HG03442 (cell line): ENCODE measurements at regions not wholly inside any gene's neighbourhood (a gene's known extent, or its start where the extent isn't known, plus 50 kb on each side); places are given as distances from the start of the nearest gene placed in this dataset.
"Not testable (repeated sequence)": the region's sequence is repeated elsewhere in the genome, so short reads cannot be mapped to it uniquely, and the experiment has no call there.

Experiments used
- ATAC-seq: cut with Tn5 transposase; IDR thresholded peaks from one replicate; pipeline ENCODE4 v1.9.1; 2021; ENCODE audit warnings: mild to moderate bottlenecking, moderate library complexity; ENCODE audit not compliant: unreplicated experiment

DNA sequence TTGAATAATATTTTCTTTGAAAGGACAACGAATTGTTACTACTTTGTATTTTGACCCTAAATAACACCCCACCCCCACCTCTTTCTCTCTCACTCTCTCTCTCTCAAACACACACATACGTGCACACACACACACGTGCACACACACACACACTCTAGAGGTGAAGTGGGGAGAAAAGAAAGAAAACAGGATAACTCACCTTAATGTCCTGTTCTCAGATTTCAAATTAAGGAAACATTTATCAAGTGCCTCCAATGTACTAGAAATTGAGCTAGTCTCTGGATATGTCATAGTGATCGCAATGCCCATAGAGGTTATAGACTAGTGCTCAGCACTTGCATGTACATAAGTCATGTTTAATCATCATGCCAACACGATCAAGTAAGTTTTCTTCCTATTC, 1483.6 kb upstream of the SEL1L start:
- ATAC-seq = no peak

DNA sequence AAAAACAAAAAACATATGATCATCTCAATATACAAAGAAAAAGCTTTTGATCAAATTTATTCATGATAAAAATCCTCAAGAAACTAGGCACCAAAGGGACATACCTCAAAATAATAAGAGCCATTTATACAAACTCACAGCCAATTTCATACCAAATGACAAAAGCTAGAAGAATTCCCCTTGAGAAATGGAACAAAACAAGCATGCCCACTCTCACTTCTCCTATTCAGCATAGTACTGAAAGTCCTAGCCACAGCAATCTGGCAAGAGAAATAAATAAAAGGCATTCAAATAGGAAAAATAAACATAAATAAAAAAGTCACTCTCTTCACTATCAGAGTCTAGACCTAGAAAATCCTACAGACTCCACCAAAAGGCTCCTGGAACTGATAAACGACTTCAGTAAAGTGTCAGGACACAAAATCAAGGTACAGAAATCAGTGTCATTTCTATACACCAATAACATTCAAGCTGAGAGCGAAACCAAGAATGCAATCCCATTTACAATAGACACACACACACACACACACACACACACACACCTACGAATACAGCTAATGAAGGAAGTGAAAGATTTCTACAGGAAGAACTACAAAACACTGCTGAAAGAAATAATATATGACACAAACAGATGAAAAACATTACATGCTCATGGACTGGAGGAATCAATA, 1486.2 kb upstream of the SEL1L start:
- ATAC-seq = no peak

DNA sequence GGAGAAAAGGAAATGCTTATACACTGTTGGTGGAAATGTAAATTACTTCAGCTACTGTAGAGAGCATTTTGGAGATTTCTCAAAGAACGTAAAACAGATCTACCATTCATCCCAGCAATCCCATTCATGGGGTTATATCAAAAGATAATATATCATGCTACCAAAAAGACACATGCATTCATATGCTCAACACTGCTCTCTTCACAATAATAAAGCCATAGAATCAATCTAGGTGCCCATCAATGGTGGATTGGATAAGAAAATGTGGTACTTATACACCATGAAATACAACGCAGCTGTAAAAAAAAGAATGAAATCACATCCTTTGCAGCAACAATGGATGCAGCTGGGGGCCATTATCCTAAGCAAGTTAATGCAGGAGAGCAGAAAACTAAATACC, 1487.7 kb upstream of the SEL1L start:
- no peak for ATAC-seq

DNA sequence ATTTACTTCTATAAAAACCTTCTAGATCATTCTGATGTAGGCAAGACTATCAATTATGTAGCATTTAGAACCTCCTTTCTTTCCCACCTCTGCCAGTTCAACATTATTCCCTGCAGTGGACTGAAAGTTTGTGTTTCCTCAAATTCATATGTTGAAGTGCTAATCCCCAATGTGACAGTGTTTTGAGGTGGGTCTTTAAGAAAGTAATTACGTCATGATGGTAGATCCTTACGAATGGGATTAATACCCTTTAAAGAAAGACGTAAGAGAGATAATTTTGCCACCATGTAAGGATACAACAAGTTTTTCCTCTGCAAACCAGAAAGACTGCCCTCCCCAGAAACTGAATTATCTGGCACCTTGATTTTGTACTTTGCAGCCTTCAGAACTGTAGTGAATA, 1489.7 kb upstream of the SEL1L start:
- ATAC-seq = no peak

DNA sequence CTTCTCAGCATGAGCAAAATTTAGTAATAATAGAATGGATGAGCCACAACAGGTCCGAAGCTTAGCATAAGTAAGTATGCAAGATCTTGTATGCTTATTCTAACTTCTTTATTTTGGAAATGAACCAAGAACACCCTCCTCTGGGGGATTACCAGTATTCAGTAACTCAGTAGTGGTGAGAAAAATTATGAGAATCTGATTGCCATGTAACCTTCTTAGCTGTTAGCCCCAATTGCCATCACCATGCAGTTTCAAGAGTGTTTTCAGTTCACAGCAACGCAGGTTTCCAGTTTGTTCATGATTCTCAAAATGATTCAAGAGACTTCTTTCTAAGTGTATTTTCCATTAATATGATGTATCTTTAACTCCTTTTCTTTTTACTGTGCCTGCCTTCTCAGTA, 1507.6 kb upstream of the SEL1L start:
- no peak for ATAC-seq

DNA sequence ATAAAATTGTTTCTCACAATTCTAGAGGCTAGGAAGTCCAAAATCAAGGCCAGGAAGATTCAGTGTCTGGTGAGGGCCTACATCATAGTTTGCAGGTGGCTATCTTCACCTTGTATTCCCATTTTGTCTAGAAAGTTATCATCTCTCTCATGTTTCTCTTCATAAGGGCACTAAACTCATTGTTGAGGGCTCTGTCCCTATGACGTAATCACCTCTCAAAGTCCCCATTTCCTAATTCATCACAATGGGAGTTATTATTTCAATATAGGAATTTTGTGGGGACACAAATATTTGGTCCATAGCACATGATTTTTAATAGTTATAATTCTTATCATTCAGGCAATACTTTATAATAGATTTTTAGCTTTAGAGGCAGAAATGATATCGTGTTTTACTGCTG, 1509.2 kb upstream of the SEL1L start:
- no peak for ATAC-seq

DNA sequence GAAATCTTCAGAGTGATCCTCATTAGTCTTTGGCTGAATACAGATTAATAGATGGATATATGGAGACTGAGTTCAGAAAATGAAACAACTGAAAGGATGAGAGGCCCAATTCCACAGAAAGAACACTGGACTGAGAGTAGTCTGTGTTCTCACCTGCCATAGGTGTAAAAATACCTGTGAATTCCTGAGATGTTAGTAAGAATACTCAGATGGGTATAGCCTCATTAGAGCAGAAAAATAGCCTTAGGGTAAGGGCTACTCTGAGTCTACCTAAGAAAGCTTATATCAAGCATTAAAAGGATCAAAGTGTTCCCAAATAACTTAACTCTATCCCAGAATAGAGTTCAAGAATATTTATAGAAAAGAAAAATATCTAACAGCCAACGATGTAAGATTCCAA, 1510.3 kb upstream of the SEL1L start:
- ATAC-seq = no peak

DNA sequence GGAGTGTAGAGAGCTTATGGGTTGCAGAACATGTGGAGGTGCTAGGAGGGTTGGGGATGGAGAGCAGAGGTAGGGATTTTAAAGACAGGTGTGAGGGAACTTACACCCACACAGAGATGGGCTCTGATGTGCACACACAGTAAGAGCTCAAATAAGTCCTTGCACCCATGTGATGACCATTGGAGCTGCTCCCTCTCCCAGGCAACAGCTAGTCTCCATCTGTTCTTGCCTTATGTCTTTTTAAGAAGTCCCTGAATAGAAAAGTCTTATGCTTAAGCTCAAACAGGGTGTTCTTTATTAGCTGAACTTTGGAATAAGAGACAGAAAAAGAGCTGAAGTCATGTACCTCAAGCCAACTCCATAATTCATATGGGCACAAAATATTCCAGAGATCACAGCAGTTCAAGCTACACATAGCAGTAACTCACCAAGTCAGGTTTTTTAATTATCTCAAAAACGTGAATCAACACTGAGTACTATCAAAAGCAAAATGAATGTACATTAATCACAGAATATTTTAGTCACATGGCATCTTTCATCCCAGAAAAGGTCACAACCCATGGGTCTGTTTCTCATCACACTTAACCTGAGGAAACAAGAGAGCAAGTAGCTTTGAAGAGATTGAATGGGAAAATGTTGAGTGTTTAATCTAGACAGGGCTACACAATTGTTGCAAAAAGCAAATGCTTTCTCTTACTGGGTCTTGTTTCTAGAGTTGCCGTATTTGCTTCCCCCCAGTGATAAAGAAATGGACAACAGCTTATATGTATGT, 1513.6 kb upstream of the SEL1L start:
- no peak for ATAC-seq

DNA sequence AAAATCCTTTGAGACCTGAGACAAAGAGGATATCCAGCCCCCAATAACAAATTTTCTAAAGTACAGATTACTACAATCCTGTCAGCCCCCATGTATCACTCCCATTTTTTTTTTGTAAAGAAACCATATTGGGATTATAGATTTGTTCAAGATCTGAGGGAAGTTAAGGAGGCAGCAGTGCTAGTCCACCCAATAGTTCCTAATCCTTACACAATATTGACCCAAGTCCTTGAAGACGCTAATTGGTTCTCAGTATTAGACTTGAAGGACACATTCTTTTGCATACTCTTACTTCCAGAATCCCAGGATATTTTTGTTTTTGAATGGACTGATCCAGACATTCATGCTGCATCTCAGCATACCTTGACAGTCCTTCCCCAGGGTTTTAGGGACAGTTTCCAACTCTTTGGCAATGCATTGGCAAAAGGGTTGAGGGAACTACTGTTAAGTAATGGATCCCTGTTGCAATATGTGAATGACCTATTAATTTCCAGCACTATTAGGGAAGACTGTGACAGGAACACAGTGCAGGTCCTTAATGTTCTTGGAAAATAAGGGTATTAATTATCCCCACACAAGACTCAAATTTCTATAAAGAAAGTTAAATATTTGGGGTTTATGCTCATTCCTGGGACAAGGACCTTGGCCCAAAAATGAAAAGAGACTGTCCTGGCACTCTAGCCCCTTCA, 1519.5 kb upstream of the SEL1L start:
- ATAC-seq = no peak

DNA sequence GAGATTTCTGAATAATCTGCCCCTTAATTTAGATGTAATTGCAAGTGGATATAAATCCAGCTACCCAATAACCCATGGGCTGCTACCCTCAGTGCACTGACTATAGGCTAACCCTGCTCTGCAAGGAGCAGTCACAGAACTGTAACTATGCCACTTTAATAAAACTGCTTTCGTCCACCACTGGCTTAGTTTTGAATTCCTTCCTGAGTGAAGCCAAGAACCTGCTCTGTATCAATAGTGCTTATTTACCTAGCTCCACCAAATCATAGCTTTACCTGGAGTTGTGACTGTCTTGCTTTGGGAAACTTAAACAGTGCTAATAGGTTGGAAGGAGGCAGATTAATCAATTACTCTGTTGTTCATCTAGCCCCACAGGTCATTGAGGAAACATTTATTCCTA, 1524.4 kb upstream of the SEL1L start:
- no peak for ATAC-seq

DNA sequence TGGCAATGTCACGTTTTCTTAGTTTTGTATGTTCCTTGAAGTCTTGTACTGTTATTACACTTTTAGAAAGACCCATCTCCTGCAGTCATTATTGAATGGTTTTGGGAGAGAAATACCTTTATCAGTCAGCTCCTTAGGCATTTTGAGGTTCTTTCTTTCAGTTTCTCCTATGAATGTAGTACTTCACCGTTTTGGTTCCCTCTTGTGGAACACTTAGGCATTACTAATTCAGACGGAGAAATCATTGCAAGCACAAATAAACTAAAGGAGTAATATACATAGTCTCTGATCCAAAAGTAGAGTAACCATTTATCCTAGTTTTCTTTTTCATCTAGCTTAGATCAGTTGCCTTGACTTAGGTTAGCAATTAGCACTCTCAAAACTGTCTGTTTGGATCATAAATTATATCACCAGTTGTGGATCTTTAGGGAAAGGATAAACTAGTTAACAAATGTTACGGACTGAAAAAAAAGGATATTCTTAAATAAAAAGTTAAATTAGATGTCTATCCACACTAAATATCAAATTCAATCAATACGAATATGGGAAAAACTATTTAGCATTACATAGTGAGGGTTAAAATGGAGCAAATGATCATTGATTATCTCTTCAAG, 1538.3 kb upstream of the SEL1L start:
- ATAC-seq = no peak

DNA sequence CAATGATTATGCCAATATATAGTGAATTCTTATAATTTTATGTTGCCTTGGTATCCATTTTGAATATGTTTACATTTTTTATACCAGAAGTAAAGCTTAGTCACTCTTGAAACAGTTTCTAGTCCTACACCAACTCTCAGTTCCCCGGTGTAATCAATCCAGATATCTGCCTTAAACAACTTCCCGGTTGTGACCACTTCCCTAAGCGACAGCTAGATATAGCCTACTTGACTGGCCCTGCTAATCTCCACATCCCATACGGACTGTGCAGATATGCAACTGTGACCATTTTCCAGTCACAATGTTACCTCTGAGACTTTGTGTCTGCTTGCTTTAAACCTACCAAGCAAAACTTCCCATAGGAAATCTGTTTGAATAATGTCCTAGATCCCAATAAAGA, 1551.5 kb upstream of the SEL1L start:
- no peak for ATAC-seq

DNA sequence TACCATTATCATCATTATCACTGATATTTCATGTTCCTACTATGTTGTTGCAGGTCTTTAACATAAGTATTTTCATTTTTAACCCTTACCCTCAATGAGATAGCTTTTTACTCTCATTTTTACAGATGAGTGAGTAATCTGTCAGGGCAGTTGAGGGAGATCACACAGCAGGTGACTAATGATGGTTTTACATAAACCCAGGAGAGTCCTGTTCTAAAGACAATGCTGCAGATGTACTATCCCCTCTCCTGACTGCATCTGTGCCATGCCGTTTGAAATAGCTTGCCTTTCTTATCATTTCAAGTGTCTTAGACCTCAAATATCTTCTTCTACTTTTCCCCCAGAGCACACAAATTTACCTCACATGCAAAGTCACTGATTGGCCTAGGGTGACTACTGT, 1552.1 kb upstream of the SEL1L start:
- no peak for ATAC-seq

DNA sequence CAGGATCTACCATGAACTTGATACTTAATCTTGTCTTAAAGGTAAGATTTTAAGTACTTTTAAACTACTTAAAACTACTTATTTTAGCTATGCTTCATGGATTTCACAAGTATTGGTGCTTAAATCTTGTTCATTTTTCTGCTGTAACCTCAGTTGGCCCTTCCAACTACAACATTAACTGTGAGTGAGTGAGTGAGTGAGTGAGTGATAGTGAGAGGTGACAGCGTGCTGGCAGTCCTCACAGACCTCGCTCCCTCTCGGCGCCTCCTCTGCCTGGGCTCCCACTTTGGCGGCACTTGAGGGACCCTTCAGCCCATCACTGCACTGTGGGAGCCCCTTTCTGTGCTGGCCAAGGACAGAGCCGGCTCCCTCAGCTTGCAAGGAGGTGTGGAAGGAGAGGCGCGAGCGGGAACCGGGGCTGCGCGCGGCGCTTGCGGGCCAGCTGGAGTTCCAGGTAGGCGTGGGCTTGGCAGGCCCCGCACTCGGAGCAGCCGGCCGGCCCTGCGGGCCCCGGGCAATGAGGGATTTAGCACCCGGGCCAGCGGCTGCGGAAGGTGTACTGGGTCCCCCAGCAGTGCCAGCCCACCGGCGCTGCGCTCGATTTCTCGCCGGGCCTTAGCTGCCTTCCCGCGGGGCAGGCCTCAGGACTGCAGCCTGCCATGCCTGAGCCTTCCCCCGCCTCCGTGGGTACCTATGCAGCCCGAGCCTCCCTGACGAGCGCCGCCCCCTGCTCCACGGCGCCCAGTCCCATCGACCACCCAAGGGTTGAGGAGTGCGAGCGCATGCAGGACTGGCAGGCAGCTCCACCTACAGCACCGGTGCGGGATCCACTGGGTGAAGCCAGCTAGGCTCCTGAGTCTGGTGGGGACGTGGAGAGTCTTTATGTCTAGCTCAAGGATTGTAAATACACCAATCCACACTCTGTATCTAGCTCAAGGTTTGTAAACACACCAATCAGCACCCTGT, 1558.6 kb upstream of the SEL1L start:
- not testable (repeated sequence) for ATAC-seq

DNA sequence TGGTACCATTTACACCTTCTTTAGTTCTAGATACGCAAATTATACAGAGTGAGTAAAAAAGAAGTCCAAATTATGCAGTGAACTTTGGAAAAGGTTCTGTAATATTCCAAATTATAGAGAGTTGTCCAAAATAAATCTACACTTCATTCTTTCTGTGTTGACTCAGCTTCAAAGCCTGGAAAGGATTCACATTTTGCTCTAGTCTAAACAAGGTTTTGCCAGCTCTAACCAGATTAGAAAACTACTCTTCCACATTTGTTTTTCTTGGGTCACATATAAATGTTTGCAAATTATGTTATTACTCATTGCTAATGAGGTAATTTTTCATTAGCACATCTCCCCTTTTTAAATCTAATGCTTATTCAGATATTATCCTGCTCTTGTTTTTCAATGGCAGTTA, 1562.4 kb upstream of the SEL1L start:
- no peak for ATAC-seq

DNA sequence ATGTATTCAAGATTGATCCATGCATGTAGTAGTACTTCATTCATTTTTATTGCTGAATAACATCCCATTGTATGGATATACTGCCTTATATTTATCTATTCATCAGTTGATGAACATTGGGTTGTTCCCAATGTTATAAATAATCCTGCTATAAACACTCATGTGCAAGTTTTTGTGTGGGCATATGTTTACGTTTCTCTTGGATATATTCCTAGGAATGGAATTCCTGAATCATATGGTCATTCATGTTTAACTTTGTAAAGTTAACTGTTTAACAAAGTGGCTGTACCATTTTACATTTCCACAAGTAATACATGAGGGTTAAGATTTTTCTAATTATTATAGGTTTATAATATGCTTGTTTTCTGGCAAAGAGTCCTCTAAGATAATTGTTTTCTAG, 1568.2 kb upstream of the SEL1L start:
- ATAC-seq = no peak

DNA sequence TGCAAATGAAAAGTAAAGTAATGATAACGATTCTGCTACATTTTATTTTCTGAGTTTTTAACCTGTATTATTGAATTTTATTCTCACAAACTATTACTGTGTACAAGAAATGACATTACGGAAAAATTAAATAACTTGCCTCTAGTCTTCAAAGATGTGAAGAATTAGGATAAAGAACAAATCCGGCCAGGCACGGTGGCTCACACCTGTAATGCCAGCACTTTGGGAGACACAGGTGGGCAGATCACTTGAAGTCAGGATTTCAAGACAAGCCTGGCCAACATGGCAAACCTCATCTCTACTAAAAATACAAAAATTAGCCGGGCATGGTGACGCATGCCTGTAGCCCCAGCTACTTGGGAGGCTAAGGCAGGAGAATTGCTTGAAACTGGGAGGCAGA, 1584.4 kb upstream of the SEL1L start:
- no peak for ATAC-seq

DNA sequence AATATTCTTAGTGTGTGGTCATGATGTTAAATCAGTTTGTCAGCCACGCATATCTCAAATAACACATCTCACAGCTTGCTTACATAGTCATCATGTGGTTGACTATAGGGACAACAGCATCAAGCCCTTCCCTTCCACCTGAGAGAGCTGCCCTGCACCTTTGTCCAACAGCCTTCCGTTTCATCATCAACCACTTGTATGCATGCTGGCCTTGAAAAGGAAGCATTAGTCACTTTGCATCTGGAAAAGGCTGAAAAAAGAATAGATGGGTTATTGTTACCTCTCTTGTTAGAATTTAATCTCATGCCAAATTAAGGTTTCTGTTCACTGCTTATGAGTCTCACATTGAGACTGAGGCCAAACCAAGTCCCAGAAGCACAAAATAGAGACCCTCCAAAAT, 1586.5 kb upstream of the SEL1L start:
- no peak for ATAC-seq

DNA sequence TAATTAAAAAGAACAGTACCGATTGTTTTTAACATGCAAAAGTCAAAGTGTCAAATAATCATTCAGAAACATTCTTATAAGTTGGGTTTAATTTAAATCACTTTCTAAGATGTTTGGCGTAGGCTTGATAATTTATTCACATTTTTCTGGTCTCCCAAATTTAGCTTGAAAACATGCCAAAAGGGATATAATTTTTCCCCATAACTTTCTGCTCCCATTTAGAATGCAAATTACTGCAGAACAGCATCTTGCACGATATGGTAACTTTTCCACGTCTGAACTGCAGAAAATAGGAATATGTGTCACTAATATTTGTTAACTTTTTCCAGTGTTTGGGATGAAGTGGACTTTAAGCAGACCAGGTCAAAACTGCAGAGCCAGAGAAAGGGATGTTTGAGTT, 1592.4 kb upstream of the SEL1L start:
- no peak for ATAC-seq

DNA sequence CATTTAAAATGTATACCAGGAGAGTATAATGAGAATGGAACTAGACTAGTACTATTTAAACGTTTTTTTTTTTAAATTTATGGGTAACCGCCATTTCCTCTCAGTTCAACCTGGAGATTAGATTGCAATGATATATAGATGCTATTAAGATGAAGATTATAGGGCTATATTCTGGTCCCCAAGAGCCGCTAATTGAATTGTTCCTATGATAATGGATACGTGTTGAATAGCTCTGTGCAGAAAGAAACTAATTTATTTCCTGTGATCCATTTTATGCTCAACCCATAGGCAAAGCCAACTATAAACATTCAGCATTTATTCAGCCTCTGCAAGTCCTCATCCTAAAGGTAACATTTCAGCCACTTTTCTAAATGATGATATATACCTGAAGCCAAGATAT, 1595.1 kb upstream of the SEL1L start:
- no peak for ATAC-seq

DNA sequence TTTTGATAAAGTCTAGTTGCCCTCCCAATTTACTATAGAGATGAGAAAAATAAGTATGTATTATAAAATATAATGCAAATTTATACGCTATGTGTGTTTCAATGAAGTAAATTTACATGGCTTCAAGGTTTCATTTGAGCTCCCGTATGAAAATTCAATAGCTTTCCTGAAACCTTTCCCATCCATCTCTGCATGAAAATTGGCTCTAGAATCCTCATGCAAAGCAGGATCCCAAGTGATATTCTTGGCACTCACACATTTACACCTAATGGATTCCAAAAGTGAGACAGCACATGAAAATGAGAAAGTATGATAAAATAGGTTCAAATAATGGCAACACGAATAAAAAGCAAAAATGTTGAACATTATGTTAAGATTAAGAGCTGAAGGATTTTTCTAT, 1595.8 kb upstream of the SEL1L start:
- ATAC-seq = no peak
